ENCODE measurements at regions not wholly inside any gene's neighbourhood (a gene's known extent, or its start where the extent isn't known, plus 50 kb on each side); places are given as distances from the start of the nearest gene placed in this dataset.
"Not testable (repeated sequence)": the region's sequence is repeated elsewhere in the genome, so short reads cannot be mapped to it uniquely, and the experiment has no call there.

GRCh38 chr3:150238995-150239619 lies 169.0 kb upstream of the TSC22D2 start:
- DNase-seq: peak; percentile 62

GRCh38 chr3:150238048-150238802 lies 169.9 kb upstream of the TSC22D2 start:
- DNase-seq: no peak

- no peak for DNase-seq
Observed at GRCh38 chr3:150237490-150237889, 170.6 kb upstream of the TSC22D2 start.

DNA sequence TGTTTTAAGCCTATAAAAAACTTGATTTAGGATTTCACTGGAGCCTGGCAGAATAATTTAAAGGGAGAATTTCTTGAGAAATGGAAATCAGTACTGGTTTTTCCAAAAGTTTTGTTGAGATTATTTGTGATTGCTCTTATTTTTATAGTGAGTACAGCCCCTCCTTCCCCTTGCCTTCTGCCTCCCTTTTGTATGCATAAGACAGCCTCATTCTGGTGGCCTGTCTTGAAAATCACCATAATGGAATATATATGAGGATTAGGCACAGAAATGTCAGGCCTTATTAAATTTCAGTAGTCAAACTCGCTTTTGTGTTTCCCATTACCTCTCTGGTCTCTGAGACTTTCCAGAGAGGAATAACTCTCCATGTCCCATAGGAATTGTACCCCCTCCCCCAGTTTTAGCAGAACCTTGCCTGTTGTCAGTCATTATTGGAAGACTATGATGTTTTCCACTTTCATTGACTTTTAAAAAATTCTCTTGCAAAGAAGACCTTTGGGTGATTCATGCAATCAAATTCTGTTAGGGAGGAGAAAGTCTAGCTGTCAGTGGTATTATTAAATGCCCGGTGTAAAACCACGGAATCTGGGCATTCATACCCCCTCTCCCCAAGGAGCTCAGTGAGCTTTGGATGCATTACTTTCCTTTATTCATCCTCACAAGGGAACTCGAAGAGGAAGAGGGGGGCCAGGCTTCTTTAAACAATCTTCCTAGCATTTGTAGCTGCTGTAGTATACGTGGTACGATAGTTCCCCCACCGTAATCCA lies 171.6 kb upstream of the TSC22D2 start:
- DNase-seq: no peak

DNA sequence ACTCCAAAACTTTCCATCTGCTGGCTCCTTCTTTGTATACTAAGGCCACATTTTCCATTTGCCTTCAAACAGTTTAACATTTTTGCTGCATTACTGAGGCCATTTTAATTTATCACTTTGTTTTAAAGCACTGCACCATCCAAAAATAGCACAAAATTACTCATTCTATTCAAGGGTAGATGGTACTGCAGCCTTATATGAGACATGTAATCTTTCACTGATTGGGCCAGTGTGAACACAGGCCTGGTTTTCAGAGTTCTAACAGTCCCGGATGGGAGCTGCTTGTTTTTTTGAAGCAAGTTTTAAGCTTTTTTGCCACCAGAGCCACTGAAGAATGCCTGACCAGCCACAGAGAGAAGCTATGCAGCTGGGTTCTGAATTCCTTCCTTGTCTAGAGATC lies 172.3 kb upstream of the TSC22D2 start:
- DNase-seq: no peak

GRCh38 chr3:150232992-150233451 lies 175.1 kb upstream of the TSC22D2 start:
- peak; percentile 60 for DNase-seq

GRCh38 chr3:150230037-150230436 lies 178.1 kb upstream of the TSC22D2 start:
- DNase-seq: no peak

DNA sequence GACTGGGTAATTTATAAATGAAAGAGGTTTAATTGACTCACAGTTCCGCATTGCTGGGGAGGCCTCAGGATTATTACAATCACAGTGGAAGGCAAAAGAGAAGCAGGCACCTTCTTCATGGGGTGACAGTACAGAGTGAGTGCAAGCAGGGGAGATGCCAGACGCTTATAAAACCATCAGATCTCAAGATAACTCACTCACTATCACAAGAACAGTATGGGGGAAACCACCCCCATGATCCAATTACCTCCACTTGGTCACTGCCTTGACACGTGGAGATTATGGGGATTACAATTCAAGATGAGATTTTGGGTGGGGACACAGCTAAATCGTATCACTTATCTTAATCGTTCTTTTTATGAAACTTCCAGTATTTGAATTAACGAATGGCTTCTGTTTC lies 179.5 kb upstream of the TSC22D2 start:
- DNase-seq: not testable (repeated sequence)

GRCh38 chr3:150227839-150228238 lies 180.3 kb upstream of the TSC22D2 start:
- DNase-seq: peak; percentile 74

GRCh38 chr3:150225986-150226385 lies 182.1 kb upstream of the TSC22D2 start:
- DNase-seq: no peak

- no peak for DNase-seq
Observed at GRCh38 chr3:150223558-150223957, 184.5 kb upstream of the TSC22D2 start.

DNA sequence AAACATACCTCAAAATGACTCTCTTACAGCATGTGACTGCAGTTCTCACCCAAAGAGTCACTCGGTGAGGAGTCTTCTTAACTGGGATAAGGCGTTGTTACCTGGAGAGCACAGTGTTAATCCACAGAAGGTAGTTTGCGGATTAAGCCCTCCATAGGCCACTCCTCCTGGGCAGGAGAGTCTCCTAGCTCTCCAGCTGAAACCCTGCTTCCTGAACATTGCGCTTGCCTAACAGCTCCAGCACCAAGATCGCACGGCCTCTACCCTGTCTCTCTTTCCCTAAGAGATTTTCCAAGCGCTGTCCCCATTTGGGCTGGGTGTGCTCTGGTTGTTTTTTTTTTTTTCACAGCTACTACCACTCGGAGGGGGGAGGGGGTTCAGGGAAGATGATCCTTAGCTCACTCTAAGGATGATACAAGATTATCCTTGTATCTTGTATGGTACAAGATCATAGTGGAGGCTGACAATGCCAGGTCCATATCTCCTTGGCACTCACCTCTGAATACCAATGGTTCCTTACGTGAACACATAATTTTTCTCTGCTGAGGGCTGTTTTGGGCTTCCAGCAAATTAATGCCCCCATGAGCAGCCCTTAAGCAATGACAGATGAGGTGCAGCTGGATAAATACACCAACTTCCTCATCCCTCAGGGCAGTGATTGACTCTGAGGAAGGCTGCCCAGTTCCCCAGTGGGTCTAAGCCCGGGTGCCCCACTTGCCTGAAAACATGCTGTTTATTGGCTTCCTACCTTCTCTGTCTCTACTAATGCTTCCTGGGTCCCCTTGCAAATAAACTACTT lies 185.2 kb upstream of the TSC22D2 start:
- no peak for DNase-seq

GRCh38 chr3:150221904-150222523 lies 186.1 kb upstream of the TSC22D2 start:
- no peak for DNase-seq

- DNase-seq: no peak
Observed at GRCh38 chr3:150220799-150221198, 187.3 kb upstream of the TSC22D2 start.

GRCh38 chr3:150220041-150220440 lies 188.1 kb upstream of the TSC22D2 start:
- no peak for DNase-seq

GRCh38 chr3:150218841-150219240 lies 189.3 kb upstream of the TSC22D2 start:
- no peak for DNase-seq

- DNase-seq: no peak
Observed at GRCh38 chr3:150218236-150218635, 189.9 kb upstream of the TSC22D2 start.

DNA sequence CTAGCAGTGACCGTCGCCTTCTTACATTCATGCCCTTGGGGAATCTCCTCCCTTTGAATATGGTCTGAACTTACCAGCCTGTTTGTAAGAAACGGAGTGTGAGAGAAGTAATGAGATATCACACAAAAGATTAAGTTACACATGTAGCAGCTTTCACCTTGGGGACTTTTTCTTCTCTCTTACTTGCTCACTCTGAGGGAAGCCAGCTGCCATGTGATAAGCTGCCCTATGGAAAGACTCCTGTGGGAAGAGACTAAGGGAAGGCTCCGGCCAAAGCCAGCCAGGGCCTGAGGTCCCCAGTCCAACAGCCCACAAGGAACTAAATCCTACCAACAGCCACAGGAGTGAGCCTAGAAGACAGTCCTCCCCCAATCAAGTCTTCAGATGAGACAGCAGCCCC lies 190.4 kb upstream of the TSC22D2 start:
- DNase-seq: no peak

DNA sequence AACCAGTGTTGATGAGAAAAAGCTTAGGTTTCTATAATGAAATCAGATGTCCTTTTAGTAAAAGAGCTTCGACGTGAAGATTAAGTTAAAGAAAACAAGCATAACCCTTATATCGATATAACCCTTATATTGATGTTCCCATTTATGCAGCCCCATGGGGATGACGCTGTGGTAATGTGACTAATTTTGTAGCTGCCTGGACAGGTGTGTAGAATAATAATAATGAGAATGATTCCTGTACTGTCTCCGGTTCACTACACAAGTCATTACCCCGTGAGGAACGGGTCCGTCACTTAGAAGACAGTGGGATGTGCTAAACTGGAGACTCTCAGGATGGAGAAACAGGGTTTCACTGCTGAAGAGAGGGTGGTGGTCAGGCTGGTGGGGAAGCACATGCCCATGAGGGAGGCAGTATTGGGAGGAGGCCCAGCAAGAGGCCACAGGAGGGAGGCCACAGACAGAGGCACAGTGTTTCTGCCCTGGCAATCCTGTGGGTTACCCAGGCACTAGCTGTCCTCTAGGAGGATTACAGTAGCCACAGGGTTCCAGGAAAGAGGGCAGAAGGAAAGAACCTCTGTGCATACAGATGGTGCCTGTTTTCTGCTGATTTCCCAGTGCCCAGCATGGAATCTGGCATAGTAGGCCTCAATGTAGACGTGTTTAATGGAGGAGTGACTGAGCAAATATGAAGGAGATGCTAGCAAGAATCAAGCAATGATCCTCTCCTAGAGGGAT lies 191.1 kb upstream of the TSC22D2 start:
- no peak for DNase-seq

DNA sequence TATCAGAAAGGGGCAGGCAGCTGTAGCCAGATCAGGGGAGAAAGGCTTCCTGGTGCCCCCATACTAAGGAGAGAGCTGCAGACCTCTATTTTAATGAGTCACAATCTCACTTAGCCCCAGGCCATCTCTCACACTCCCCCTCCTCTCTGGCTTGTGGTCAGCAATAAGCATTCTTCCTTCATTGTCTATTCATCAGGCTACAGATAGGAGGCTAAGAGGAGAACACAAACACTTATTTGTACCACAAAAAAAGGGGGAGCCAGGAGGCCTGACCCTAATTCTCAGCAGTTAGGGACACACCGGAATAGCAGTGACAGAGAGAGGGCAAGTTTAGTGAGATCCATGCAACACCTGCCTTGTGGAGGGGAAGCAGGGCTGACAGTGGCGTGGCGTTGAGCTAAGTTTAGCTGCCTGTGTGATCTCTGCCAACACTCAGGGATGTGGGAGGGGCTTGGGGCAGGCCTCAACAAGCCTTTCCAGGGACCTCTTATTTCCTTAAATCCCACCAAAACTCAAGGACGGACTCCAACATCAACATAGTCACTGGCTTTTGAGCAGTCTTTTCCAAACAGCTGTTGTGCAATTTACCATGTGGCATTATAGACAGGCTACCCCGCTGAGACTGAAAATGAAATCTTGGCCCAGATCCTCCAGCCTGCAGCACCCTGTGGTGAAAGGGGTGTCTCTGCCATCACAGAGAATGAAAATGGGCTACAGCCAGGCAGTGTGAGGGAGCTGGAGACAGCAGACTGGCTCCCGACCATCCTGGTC lies 191.9 kb upstream of the TSC22D2 start:
- DNase-seq: peak; percentile 95

DNA sequence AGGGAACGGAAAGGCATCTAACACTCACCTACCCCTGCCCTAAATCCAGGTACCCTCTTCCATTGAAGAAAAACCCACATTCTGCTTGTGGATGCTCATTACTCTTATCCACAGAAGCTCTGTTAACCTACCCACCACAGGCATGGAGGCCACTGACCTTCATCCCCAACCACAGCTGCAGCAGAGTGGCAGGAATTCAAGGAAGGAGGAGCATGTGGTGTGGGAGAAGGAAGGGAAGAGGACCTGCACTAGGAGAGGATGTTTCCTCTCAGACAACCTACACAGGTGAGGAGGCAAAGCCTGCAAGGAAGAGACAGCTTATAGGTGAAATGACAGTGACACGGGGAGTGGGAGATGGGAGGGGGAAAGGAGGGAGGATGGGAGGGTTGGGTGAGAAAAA lies 192.5 kb upstream of the TSC22D2 start:
- no peak for DNase-seq
